PC-3 (cell line): ENCODE measurements at regions not wholly inside any gene's neighbourhood (a gene's known extent, or its start where the extent isn't known, plus 50 kb on each side); places are given as distances from the start of the nearest gene placed in this dataset.

Experiments
- ATAC-seq: fragments of 200-7000 bp; cut with Tn5 transposase; 2 replicates; pipeline ENCODE4 v1.9.1; 2020; ENCODE audit warnings: mild to moderate bottlenecking, moderate library complexity
- BruUV-seq: library from RNA; stranded (reverse); fragments of 400-500 nt; replicated peaks from 2 replicates; lab custom pipeline; 2021; lab: Mats Ljungman, UMichigan
- CTCF ChIA-PET: fragments of 300-600 bp; sonication (Branson Sonifier 250); formaldehyde crosslinking; loops from one replicate; lab custom pipeline; 2022; ENCODE audit warnings: antibody characterized with exemption; lab: Charles Lee
- POLR2A ChIA-PET: fragments of 300-600 bp; sonication (Branson Sonifier 250); formaldehyde crosslinking; loops from one replicate; lab custom pipeline; 2022; ENCODE audit warnings: antibody characterized with exemption; ENCODE audit not compliant: unreplicated experiment; lab: Charles Lee
- DNase-seq: peaks from one replicate; pipeline ENCODE4 v3.0.0-alpha.2; 2015
- H2AFZ ChIP-seq: fragments of 300-600 bp; sonication (generic); 2 replicates; pipeline ENCODE4 v1.6.0; 2016; ENCODE audit warnings: antibody characterized with exemption, low read length
- H3F3A ChIP-seq: fragments of 300-600 bp; sonication (generic); one replicate; pipeline ENCODE4 v1.6.0; 2017; ENCODE audit warnings: antibody characterized with exemption, low read length, control low read depth, mild to moderate bottlenecking; ENCODE audit not compliant: unreplicated experiment
- H3K27ac ChIP-seq: fragments of 300-600 bp; sonication (generic); 2 replicates; pipeline ENCODE4 v1.5.1; 2016; ENCODE audit warnings: mild to moderate bottlenecking, low read length
- H3K27me3 ChIP-seq: fragments of 300-600 bp; sonication (generic); 2 replicates; pipeline ENCODE4 v1.6.1; 2016; ENCODE audit warnings: low read length, mixed read lengths
- H3K36me3 ChIP-seq: fragments of 300-600 bp; sonication (generic); 2 replicates; pipeline ENCODE4 v1.6.1; 2016; ENCODE audit warnings: low read depth, mixed run types, low read length, mixed read lengths
- H3K4me1 ChIP-seq: fragments of 300-600 bp; sonication (generic); 2 replicates; pipeline ENCODE4 v1.5.1; 2016; ENCODE audit warnings: low read length; ENCODE audit not compliant: insufficient read depth
- H3K4me2 ChIP-seq: fragments of 300-600 bp; sonication (generic); 2 replicates; pipeline ENCODE4 v1.6.0; 2016; ENCODE audit warnings: low read length
- H3K4me3 ChIP-seq: fragments of 300-600 bp; sonication (generic); 2 replicates; pipeline ENCODE4 v1.5.1; 2016; ENCODE audit warnings: mild to moderate bottlenecking, low read length, mixed read lengths
- H3K79me2 ChIP-seq: fragments of 300-600 bp; sonication (generic); 2 replicates; pipeline ENCODE4 v1.6.1; 2017; ENCODE audit warnings: low read length, mixed read lengths
- H3K9ac ChIP-seq: fragments of 300-600 bp; sonication (generic); 2 replicates; pipeline ENCODE4 v1.6.0; 2016; ENCODE audit warnings: mild to moderate bottlenecking, low read length
- H3K9me2 ChIP-seq: fragments of 300-600 bp; sonication (generic); replicated peaks from 2 replicates; pipeline ENCODE4 v1.6.1; 2016; ENCODE audit warnings: mixed run types, low read length, mixed read lengths
- H3K9me3 ChIP-seq: fragments of 300-600 bp; sonication (generic); 2 replicates; pipeline ENCODE4 v1.6.1; 2016; ENCODE audit warnings: low read length, mixed read lengths
- H4K20me1 ChIP-seq: fragments of 300-600 bp; sonication (generic); 2 replicates; pipeline ENCODE4 v1.6.1; 2016; ENCODE audit warnings: low read length, mixed read lengths
- CTCF ChIP-seq: fragments of 300-600 bp; sonication (generic); conservative IDR thresholded peaks from 2 replicates; pipeline ENCODE4 v1.5.1; 2017; ENCODE audit warnings: antibody characterized with exemption, low read depth, mild to moderate bottlenecking, low read length
- EZH2 ChIP-seq: fragments of 300-600 bp; sonication (generic); IDR thresholded peaks from one replicate; pipeline ENCODE4 v1.6.1; 2017; ENCODE audit warnings: antibody characterized with exemption, mild to moderate bottlenecking, low read length; ENCODE audit not compliant: unreplicated experiment
- EZH2phosphoT487 ChIP-seq: fragments of 300-600 bp; sonication (generic); IDR thresholded peaks from 2 replicates; pipeline ENCODE4 v1.6.1; 2018; ENCODE audit warnings: mild to moderate bottlenecking, antibody characterized with exemption, low read length, borderline replicate concordance
- intact Hi-C: fragments of 100-400 bp; cut with micrococcal nuclease; formaldehyde crosslinking; loops from 2 replicates; pipeline ENCODE4 v1.9.0; 2023

- Histone ChIP-seq H3K9me2 (no peaks in the 10 kb centered on the region), H3K27me3 (no peaks in the 10 kb centered on the region), H3K27ac (no peak overlapping the region), H3K9me3 (no peaks in the 10 kb centered on the region), H2AFZ (no peak overlapping the region), H4K20me1 (peaks cover 15% of the 10 kb centered on the region; the same call in 1 of the 2 replicates), H3F3A (peaks cover 4% of the 10 kb centered on the region), H3K4me3 (no peak overlapping the region), H3K4me1 (no peaks in the 10 kb centered on the region), H3K36me3 (peaks cover 67% of the 10 kb centered on the region), H3K9ac (no peak overlapping the region), H3K79me2 (peaks cover 94% of the 10 kb centered on the region), H3K4me2 (no peak overlapping the region)
- intact Hi-C loops, result no loop called here
- BruUV-seq, result no TSS peak
- ChIA-PET POLR2A (no interaction called here), CTCF (no interaction called here)
- TF ChIP-seq CTCF (no peak), EZH2phosphoT487 (no peak), EZH2 (no peak)
- DNase-seq, result no peak
- ATAC-seq, result peak; percentile 50
These were observed 955.0 kb upstream of the ALCAM start for GRCh38 chr3:104411757-104412156.

DNA sequence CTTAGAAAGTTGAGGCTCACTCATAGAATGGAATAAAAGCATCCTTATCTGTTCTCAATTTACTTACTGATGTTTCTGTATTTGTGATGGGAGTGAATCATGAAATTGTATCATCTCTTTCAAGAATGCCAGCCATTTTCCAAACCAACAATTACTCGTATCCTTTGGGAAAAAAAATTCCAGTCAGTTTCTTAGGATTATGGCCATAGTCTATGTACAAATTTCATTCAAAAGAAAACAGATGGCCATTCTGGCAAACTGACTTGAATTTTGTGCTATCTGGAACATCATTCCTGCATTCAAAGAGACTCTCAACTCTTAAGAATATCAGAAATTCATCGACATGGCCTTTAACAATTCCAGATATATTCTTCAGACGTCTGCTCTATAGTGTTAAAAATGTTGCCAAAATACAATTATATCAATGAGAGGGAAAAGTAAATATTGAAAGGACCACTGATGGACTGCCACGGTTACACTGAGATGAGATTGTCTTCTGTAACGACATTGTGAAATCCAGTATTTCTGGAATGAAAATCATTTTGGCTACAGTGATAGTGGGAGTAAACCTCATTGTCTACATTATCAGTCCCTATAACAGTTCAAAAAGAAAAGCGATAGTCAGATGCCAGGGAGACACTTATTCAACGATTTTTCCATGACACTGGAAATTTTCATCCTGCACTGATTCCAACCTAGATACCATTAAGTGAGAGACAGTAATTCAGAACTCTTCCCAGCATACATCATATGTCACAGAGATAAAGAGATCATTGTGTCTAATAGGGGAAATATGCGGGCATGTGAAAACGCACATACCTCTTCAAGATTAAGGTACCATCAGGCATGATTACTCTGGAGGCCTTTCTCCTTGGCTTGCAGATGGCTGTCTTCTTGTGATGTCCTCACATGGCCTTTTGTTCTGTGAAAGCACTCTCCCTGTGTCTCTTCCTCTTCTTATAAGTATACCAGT is 953.8 kb upstream of the ALCAM start:
- peaks cover 21% of the 10 kb centered on the region; the same call in 1 of the 2 replicates for H4K20me1 ChIP-seq
- H3K27me3 ChIP-seq, result no peaks in the 10 kb centered on the region
- CTCF ChIA-PET, result no interaction called here
- H3K4me3 ChIP-seq, result no peak overlapping the region
- H3K36me3 ChIP-seq, result peaks cover 64% of the 10 kb centered on the region
- no TSS peak for BruUV-seq
- H3K9me2 ChIP-seq, result no peaks in the 10 kb centered on the region
- no peak overlapping the region for H3K9ac ChIP-seq
- no peak overlapping the region for H2AFZ ChIP-seq
- H3F3A ChIP-seq, result peaks cover 4% of the 10 kb centered on the region
- no peaks in the 10 kb centered on the region for H3K4me1 ChIP-seq
- no peak overlapping the region for H3K4me2 ChIP-seq
- ATAC-seq (no peak), DNase-seq (no peak)
- no peaks in the 10 kb centered on the region for H3K9me3 ChIP-seq
- POLR2A ChIA-PET, result no interaction called here
- peaks cover 96% of the 10 kb centered on the region for H3K79me2 ChIP-seq
- H3K27ac ChIP-seq, result no peak overlapping the region
- TF ChIP-seq EZH2phosphoT487, result no peak
- no peak for TF ChIP-seq EZH2
- no peak for TF ChIP-seq CTCF
- intact Hi-C loops, result no loop called here

DNA sequence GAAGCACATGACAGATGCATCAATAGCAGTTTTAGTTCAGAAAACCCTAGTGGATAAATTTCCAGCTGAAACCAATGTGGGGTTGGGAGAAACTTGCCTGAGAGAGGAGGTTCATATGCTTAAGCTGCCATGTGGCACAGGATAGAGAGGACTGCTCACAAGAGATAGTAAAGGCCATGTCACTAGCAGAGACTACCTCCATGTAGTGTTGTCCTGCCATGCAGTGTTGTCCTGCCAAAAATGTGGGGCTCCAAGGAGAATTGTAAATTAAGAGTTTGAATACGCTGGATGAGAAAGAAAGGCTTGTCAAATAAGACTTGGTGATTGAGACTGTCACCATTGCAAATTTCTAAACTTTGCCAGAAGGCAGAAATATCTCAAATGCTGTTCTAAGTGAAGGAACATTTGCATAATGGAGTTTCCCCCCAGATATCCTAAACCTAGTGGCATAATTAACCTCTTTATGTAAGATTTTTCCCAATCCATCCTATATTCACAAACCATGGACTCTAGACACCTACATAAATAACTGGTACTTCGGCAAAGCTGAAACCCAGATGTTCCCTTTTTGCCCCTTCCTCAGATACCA is 938.3 kb upstream of the ALCAM start:
- POLR2A ChIA-PET, result no interaction called here
- TF ChIP-seq EZH2phosphoT487, result no peak
- no peak for TF ChIP-seq EZH2
- TF ChIP-seq CTCF, result no peak

More for the DNA sequence above, 938.3 kb upstream of the ALCAM start:
- H3K4me2 ChIP-seq, result no peak overlapping the region
- no peaks in the 10 kb centered on the region for H3F3A ChIP-seq
- peaks cover 77% of the 10 kb centered on the region for H4K20me1 ChIP-seq
- no peaks in the 10 kb centered on the region for H3K27me3 ChIP-seq
- no peaks in the 10 kb centered on the region for H3K9me2 ChIP-seq
- peaks cover 65% of the 10 kb centered on the region for H3K36me3 ChIP-seq
- peak; percentile 18; the same call in 1 of the 2 replicates for ATAC-seq
- no peak overlapping the region for H2AFZ ChIP-seq
- H3K4me1 ChIP-seq, result peaks cover 17% of the 10 kb centered on the region
- H3K27ac ChIP-seq, result no peak overlapping the region
- intact Hi-C loops, result no loop called here
- CTCF ChIA-PET, result no interaction called here
- BruUV-seq, result no TSS peak
- no peaks in the 10 kb centered on the region for H3K9me3 ChIP-seq
- H3K9ac ChIP-seq, result no peak overlapping the region
- H3K79me2 ChIP-seq, result peaks cover 99% of the 10 kb centered on the region
- H3K4me3 ChIP-seq, result no peak overlapping the region
- no peak for DNase-seq
